GM12873 (cell line): ENCODE measurements at regions not wholly inside any gene's neighbourhood (a gene's known extent, or its start where the extent isn't known, plus 50 kb on each side); places are given as distances from the start of the nearest gene placed in this dataset.

Experiments
- TF ChIP-seq, protein P1 (sequence below): IDR thresholded peaks from 2 replicates; pipeline ENCODE4 v1.5.1; 2012; ENCODE audit warnings: low read depth, mild to moderate bottlenecking, moderate library complexity, low read length, control low read depth; ENCODE audit not compliant: insufficient read depth; ENCODE audit errors: missing control alignments

DNA sequence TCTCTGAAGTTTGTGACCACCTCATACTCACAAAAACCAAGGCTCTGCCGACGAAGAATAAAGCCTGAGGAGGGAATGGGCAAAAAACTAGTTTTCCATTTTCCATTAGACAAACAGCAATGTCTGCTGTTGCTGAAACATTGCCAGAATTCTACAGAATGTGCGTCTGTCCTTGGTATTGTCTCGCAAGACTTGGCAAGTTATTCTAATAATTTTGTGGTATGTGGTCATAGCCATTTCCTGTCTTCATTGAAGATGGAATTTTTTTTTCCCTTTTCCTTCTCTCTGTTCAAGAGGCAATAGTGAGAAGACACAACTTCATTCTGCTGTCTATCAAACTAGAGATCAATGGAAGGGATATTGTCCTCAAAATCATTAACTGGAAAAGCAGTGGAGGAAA is 296.1 kb downstream of the RND3 start:
- TF ChIP-seq, protein P1, sequence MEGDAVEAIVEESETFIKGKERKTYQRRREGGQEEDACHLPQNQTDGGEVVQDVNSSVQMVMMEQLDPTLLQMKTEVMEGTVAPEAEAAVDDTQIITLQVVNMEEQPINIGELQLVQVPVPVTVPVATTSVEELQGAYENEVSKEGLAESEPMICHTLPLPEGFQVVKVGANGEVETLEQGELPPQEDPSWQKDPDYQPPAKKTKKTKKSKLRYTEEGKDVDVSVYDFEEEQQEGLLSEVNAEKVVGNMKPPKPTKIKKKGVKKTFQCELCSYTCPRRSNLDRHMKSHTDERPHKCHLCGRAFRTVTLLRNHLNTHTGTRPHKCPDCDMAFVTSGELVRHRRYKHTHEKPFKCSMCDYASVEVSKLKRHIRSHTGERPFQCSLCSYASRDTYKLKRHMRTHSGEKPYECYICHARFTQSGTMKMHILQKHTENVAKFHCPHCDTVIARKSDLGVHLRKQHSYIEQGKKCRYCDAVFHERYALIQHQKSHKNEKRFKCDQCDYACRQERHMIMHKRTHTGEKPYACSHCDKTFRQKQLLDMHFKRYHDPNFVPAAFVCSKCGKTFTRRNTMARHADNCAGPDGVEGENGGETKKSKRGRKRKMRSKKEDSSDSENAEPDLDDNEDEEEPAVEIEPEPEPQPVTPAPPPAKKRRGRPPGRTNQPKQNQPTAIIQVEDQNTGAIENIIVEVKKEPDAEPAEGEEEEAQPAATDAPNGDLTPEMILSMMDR, result no peak

DNA sequence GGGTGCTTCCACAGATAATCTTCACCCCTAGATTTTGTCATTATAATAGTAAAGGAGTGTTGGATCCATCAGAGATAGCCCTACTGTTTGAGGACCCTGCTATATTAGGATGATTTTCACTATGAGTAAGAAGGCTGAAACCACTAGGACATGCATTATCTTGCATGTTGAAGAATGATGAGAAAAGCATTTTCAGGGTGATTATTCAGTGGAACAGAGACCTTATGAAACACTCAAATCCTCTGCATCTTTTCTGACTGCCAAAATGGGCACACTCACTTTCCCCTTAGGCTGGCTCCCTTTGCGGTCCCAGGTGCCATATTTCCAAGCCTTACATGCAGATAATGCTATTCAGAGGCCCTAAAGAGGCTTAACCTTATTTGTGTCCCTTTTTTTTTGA is 296.9 kb downstream of the RND3 start:
- TF ChIP-seq, protein P1, result no peak

DNA sequence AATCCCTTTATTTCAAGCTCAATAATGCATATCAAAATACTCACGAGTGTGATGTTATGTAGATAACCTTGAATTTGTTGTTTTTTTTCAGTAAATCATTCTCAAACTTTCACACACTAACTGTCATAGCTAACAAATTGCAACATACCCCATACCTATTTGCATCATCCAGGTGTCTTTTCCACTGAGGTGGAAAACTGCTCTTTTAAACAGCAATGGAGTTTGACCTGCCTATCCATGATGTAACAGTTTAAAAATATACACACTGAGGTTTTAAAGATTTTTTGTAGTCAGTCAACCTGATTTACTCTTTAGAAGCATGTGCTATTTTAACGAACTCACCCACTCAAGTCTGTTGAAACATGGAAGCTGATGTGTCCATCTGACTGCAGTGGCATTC is 298.7 kb downstream of the RND3 start:
- TF ChIP-seq, protein P1, result no peak

DNA sequence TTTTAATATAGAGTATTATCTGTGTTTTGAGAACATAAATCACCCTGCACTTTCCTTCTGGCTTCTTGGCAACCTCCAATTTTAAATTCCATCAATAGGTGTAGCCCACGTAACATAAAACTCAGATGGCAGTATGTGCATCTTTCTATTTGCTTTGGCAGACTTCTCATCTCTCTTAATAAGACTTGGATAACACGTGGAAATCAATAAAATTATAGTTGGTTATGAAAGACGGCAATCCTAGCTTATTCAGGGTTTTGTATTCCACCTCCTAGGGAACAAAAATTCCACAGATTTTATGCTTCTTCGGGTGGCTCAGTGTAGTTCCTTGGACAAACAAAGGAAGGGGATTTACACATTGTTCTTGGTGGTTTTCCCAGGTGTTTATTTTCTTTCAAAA is 299.3 kb downstream of the RND3 start:
- TF ChIP-seq, protein P1, result no peak

DNA sequence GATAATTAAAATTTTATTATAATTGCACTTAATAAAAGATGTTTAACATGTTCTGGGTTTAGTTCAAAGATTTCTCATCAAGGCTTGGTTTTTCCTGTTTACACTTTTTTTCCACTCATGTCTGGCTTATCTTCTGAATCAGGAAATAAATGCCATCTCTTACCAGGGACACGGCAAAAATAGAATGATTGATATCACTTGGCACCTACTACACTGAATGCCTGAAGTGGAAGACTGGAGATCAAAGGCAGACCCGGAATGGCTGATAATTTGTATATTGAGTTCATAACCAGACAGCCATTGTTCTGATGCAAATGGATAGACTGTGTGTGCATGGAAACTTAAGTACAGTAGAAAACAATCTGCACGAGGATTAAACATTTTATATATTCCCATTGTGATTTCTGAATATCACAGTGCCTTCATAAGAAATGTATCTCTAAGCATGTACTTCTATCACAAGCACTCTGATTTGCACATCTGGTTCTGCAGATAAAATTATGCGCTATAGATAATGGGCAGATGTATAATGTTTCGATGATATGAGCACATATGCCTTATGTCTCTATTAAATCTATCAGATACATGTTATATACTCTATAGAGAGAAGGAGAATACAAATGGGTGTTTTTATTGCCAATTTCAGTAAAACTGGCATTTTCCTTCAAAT is 304.8 kb downstream of the RND3 start:
- TF ChIP-seq, protein P1, result no peak

DNA sequence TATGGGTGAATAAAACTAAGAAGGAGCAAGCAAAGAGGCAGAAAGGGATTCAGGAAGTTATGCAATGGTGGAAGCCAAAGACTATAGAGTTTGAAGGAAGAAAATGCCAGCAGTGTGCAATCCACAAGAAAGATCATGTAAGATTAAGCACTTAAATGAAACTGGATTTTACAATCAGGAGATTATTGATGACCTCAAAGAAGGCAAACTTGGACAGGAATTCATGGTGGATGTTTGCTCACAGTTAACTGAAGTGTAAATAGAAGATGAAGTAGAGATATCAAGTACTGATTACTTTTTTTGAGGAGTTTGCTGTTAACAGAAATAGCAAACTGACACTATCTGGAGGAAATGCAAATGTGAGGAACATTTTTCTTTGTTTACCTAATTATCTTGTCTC is 308.9 kb downstream of the RND3 start:
- TF ChIP-seq, protein P1, result no peak

DNA sequence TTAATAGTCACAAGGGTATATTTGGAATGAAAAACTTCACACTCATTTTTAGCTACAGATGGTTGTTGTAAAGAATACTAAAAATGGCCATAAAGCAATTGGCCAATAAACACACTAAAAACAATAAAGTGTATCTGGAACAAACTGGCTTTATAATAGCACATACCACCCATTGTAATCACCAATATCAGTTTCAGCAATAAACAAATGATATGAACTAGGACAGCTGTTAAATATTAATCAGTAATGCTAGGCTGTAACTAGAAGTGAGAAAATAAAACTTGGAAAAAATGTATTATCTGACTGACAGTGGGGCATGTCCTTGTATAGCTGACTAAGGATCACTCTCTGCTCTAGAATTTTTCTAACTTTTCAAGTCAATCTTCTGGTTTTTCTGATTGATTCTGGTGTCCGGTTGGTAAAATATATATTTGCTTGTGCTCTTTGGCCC is 312.5 kb downstream of the RND3 start:
- TF ChIP-seq, protein P1, result no peak
